SK-N-MC (cell line): ENCODE measurements at regions not wholly inside any gene's neighbourhood (a gene's known extent, or its start where the extent isn't known, plus 50 kb on each side); places are given as distances from the start of the nearest gene placed in this dataset.

Experiments used
- EZH2 ChIP-seq: fragments of 200-600 bp; sonication (generic); IDR thresholded peaks from one replicate; pipeline ENCODE4 v1.6.1; 2017; ENCODE audit warnings: antibody characterized with exemption
- FOXP2 ChIP-seq: optimal IDR thresholded peaks from 2 replicates; pipeline ENCODE3; 2011; ENCODE audit warnings: mild to moderate bottlenecking, moderate library complexity; ENCODE audit not compliant: insufficient read depth; ENCODE audit errors: extremely low read length, control extremely low read depth
- POLR2AphosphoS5 ChIP-seq: IDR thresholded peaks from 2 replicates; pipeline ENCODE4 v1.6.1; 2012; ENCODE audit warnings: mild to moderate bottlenecking, low read depth, low read length, borderline replicate concordance

DNA sequence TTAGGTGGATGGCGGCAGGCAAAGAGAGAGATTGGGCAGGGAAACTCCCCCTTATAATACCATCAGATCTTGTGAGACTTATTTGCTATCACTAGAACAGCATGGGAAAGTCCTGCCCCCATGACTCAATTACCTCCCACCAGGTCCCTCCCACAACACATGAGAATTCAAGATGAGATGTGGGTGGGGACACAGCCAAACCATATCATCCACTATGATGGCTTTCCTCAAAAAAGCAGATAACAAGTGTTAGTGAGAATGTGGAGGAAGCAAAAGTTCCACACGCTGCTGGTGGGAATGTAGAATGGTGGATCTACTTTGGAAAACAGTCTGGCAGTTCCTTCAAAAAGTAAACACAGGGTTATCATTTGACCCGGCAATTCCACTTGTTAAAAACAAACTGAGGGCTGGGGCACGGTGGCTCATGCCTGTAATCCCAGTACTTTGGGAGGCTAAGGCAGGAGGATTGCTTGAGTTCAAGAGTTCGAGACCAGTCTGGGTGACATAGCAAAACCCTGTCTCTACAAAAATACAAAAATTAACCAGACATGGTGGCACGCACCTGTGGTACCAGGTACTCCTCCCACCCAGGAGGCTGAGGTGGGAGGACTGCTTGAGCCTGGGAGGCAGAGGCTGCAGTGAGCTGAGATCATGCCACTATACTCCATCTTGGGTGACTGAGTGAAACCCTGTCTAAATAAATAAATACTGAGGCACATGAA lies 161.4 kb upstream of the EEPD1 start:
- no peak for TF ChIP-seq EZH2
- no peak for TF ChIP-seq POLR2AphosphoS5
- no peak for TF ChIP-seq FOXP2
